Progenitor cell of endocrine pancreas (in vitro differentiated cells): ENCODE measurements at regions not wholly inside any gene's neighbourhood (a gene's known extent, or its start where the extent isn't known, plus 50 kb on each side); places are given as distances from the start of the nearest gene placed in this dataset.

Experiments used
- DNase-seq: peaks from one replicate; pipeline ENCODE4 v3.0.0; 2021; ENCODE audit warnings: low spot score; ENCODE audit not compliant: unreplicated experiment
- H3K27ac Mint-ChIP-seq: 2 replicates; pipeline ENCODE4 v1.8.0; 2021; ENCODE audit warnings: mild to moderate bottlenecking, moderate library complexity, mixed read lengths
- H3K27me3 Mint-ChIP-seq: 2 replicates; pipeline ENCODE4 v1.8.0; 2021; ENCODE audit warnings: mixed read lengths
- H3K36me3 Mint-ChIP-seq: 2 replicates; pipeline ENCODE4 v1.8.0; 2022; ENCODE audit warnings: mixed read lengths; ENCODE audit not compliant: insufficient read depth
- H3K4me1 Mint-ChIP-seq: 2 replicates; pipeline ENCODE4 v1.8.0; 2021; ENCODE audit warnings: low read depth, mixed read lengths
- H3K4me3 Mint-ChIP-seq: 2 replicates; pipeline ENCODE4 v1.8.0; 2021; ENCODE audit warnings: low read depth, mild to moderate bottlenecking, moderate library complexity, mixed read lengths
- H3K9me3 Mint-ChIP-seq: 2 replicates; pipeline ENCODE4 v1.8.0; 2021; ENCODE audit warnings: low read depth, mixed read lengths
- CTCF ChIP-seq: fragments of 200-600 bp; sonication (generic); IDR thresholded peaks from one replicate; pipeline ENCODE4 v1.5.0; 2021; ENCODE audit warnings: antibody characterized with exemption, mild to moderate bottlenecking; ENCODE audit not compliant: unreplicated experiment

DNA sequence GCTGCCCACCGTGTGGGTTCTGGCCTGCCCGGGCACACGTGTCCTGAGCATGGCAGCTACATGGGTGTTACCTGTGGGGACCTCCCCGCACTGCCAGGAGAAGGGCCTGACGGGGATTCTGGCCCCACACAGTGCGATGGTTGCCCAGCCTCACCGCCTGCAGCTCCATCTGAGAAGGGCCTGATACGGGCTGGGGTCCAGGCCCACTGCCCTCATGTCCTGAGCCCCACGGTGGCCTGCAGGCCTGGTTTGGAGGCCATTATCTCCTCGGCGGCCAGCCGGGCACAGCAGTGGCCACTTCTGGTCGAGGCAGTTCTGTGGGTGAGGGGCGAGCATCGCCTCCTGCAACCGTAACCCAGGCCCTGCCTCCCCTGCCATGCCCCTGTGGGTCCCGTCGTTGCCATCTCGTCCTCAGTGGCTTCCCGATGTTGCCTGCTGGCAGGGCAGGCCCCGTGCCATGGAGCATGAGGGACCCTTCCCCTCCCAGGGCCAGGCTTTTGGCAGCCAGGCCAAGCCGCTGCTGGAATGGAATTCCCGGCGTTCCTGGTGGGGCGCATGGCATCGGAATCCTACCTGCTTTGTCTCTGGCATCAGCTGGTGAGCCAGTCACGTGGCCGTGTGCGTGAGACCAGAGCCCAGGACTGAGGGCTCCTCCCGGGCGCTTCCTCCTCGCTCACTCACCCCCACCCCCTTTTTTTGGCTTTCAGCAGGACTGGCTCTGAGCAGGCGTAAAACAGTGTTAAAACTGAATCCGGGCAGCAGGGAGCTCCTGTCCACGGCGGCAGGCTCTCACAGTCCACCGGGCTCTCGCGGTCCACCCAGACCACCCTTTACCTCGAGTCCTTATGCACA lies 71.9 kb upstream of the PPARA start:
- no peaks in the 10 kb centered on the region for H3K4me1 Mint-ChIP-seq
- H3K27ac Mint-ChIP-seq, result no peak overlapping the region
- no peak for DNase-seq
- no peaks in the 10 kb centered on the region for H3K36me3 Mint-ChIP-seq
- peaks cover 66% of the 10 kb centered on the region for H3K27me3 Mint-ChIP-seq
- no peaks in the 10 kb centered on the region for H3K9me3 Mint-ChIP-seq
- no peak for TF ChIP-seq CTCF
- H3K4me3 Mint-ChIP-seq, result no peak overlapping the region

GRCh38 chr22:46079093-46079860 lies 71.0 kb upstream of the PPARA start:
- Mint-ChIP-seq H3K9me3 (no peaks in the 10 kb centered on the region), H3K27me3 (peaks cover 63% of the 10 kb centered on the region), H3K4me3 (no peak overlapping the region), H3K36me3 (no peaks in the 10 kb centered on the region), H3K4me1 (no peaks in the 10 kb centered on the region), H3K27ac (no peak overlapping the region)
- TF ChIP-seq CTCF, result no peak
- DNase-seq, result no peak

DNA sequence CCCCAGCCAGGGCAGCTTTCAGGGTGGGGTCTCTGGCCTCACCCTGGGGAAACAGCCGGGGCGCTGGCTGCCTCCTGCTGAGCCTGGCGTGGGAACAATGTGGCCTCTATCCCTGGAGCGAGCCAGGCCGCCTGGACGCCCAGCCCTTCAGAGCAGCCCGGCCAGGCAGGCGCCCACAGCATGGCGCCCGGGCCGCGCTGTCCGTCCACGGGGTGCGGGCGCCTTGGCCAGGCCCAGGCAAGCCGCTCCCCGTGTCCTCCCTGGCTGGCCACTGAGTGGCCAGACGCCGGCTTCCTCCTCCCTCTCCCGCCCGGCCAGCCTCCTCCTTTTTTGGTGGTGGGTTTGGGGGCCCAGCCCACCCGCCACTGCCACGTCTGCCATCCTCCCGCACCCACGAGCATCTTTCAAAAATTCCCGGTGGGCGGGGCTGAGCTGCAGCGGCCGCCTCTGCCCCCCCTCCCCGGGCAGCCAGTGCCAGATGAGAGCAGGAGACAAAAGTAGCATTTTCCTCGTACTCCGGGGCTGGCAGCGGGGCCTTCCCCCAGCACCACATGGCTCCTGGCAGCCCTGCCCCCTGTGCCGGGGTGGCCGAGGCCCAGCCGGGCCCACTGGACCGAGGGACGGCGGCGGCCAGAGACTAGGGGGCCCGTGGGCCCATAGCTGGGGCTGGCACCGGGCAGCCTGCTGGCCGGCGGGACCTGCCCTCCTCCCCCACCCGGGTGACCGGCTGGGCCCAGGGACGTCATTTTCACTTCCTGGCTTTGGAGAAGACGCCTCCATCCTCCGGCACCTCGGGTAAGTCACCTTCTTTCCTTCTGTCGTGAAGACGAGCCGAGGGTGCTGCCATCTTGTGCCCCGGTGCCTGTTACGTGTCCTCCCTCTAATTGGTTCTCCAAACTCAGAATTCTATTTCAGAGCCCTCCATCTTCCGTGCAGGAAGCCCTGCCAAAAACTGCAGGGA lies 70.2 kb upstream of the PPARA start:
- DNase-seq, result no peak
- H3K4me3 Mint-ChIP-seq, result no peak overlapping the region
- no peaks in the 10 kb centered on the region for H3K36me3 Mint-ChIP-seq
- peaks cover 55% of the 10 kb centered on the region for H3K27me3 Mint-ChIP-seq
- no peaks in the 10 kb centered on the region for H3K9me3 Mint-ChIP-seq
- no peak for TF ChIP-seq CTCF
- H3K27ac Mint-ChIP-seq, result no peak overlapping the region
- H3K4me1 Mint-ChIP-seq, result no peaks in the 10 kb centered on the region

GRCh38 chr22:46081036-46081830 lies 69.1 kb upstream of the PPARA start:
- H3K27ac Mint-ChIP-seq, result no peak overlapping the region
- H3K4me1 Mint-ChIP-seq, result no peaks in the 10 kb centered on the region
- no peak for TF ChIP-seq CTCF
- H3K27me3 Mint-ChIP-seq, result peaks cover 45% of the 10 kb centered on the region
- H3K36me3 Mint-ChIP-seq, result no peaks in the 10 kb centered on the region
- no peak for DNase-seq
- no peak overlapping the region for H3K4me3 Mint-ChIP-seq
- H3K9me3 Mint-ChIP-seq, result no peaks in the 10 kb centered on the region
